C4-2B (cell line): ENCODE measurements at regions not wholly inside any gene's neighbourhood (a gene's known extent, or its start where the extent isn't known, plus 50 kb on each side); places are given as distances from the start of the nearest gene placed in this dataset.

Experiments used
- ZFX ChIP-seq: fragments of 450-650 bp; IDR thresholded peaks from 2 replicates; pipeline ENCODE4 v1.6.1; 2017
- TF ChIP-seq, protein P1 (sequence below): fragments of 450-650 bp; conservative IDR thresholded peaks from 2 replicates; pipeline ENCODE4 v1.5.1; 2017; ENCODE audit warnings: mild to moderate bottlenecking

DNA sequence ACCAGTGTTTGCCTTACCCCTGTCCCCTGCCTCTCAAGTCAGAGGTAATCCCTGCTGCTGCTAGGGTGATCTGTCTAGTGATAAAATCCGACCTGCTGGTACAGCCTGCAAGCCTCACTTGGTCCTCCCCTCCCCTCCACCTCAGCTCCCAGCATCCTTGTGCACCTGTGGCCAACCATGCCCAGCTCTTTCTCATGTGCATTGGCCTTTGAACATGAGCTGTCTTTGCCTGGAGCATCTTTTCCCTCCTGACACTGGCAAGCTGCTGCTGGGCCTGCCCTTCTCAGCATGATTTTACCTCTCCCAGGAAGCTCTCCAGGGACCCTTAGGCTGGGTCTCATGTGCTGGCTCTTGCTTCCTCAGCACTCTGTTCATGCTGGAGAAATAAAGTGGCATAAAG lies 51.3 kb upstream of the CXCL12 start:
- TF ChIP-seq, protein P1, sequence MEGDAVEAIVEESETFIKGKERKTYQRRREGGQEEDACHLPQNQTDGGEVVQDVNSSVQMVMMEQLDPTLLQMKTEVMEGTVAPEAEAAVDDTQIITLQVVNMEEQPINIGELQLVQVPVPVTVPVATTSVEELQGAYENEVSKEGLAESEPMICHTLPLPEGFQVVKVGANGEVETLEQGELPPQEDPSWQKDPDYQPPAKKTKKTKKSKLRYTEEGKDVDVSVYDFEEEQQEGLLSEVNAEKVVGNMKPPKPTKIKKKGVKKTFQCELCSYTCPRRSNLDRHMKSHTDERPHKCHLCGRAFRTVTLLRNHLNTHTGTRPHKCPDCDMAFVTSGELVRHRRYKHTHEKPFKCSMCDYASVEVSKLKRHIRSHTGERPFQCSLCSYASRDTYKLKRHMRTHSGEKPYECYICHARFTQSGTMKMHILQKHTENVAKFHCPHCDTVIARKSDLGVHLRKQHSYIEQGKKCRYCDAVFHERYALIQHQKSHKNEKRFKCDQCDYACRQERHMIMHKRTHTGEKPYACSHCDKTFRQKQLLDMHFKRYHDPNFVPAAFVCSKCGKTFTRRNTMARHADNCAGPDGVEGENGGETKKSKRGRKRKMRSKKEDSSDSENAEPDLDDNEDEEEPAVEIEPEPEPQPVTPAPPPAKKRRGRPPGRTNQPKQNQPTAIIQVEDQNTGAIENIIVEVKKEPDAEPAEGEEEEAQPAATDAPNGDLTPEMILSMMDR, result no peak
- TF ChIP-seq ZFX, result no peak
